ENCODE measurements at regions not wholly inside any gene's neighbourhood (a gene's known extent, or its start where the extent isn't known, plus 50 kb on each side); places are given as distances from the start of the nearest gene placed in this dataset.

- H3K23me2 ChIP-seq (ENCODE audit: low read depth, low read length) = no peaks in the 10 kb centered on the region
- H3K4me2 ChIP-seq (ENCODE audit: insufficient read depth in 1 of 2, low read depth in 2 of 2, low read length in 2 of 2) = no peak overlapping the region
- no peak for FAIRE-seq
- H4K5ac ChIP-seq (ENCODE audit: insufficient read length, low read depth, low read length) = no peak overlapping the region
- no peaks in the 10 kb centered on the region for H3K79me1 ChIP-seq (ENCODE audit: low read depth, low read length)
- 87% methylated on average over 2 of the region's 2 CpGs; no CpG with 5 or more reads in 1 of the 2 experiments for WGBS, 2 experiments (ENCODE audit: extremely low coverage in 1 of 2, insufficient coverage in 1 of 2, insufficient read length in 1 of 2, insufficient replicate concordance in 2 of 2, low coverage in 1 of 2, low lambda C conversion rate in 2 of 2, missing lambda C conversion rate in 1 of 2)
- H3K9ac ChIP-seq (replicated peaks in 1 of 4; ENCODE audit: extremely low read depth in 1 of 4, low read depth in 3 of 4, low read length in 3 of 4) = no peak overlapping the region
- H2BK5ac ChIP-seq (ENCODE audit: low read depth, low read length) = no peak overlapping the region
- no peak overlapping the region for H3K4ac ChIP-seq (replicated peaks; ENCODE audit: insufficient read length, low read depth, low read length)
- no peaks in the 10 kb centered on the region for H3K4me1 ChIP-seq (replicated peaks in 1 of 4; ENCODE audit: control insufficient read depth in 3 of 4, insufficient read depth in 4 of 4, low read length in 3 of 4)
- H3K23ac ChIP-seq (ENCODE audit: insufficient read length) = no peak overlapping the region
- TF ChIP-seq KDM4A (IDR thresholded peaks at IDR 0.05; ENCODE audit: low read depth, low read length, severe bottlenecking) (no peak), RFX5 (IDR thresholded peaks at IDR 0.05; ENCODE audit: borderline replicate concordance, low read depth, low read length) (no peak), E2F6 (IDR thresholded peaks at IDR 0.05) (no peak)
- no peak overlapping the region for H2BK15ac ChIP-seq (ENCODE audit: low read length)
- H2AFZ ChIP-seq (ENCODE audit: low read length) = no peak overlapping the region
- no peak overlapping the region for H2BK12ac ChIP-seq (ENCODE audit: low read depth, low read length)
- no peaks in the 10 kb centered on the region for H3K27me3 ChIP-seq (replicated peaks in 1 of 4; ENCODE audit: control insufficient read depth in 3 of 4, extremely low read depth in 1 of 4, insufficient read depth in 3 of 4, low read length in 3 of 4)
- H3K79me2 ChIP-seq (ENCODE audit: control insufficient read depth in 1 of 2, insufficient read depth in 2 of 2, low read length in 2 of 2) = no peaks in the 10 kb centered on the region
- H3K18ac ChIP-seq (ENCODE audit: extremely low read depth, low read length) = no peak overlapping the region
- DNase-seq (ENCODE audit: low read depth in 1 of 2, low spot score in 2 of 2) = no peak
- ChIA-PET CTCF (ENCODE audit: partially characterized antibody) (no interaction called here), POLR2A (ENCODE audit: partially characterized antibody) (no interaction called here)
- no peak overlapping the region for H3K56ac ChIP-seq (replicated peaks; ENCODE audit: insufficient read length, low read depth, low read length)
- H3K36me3 ChIP-seq (ENCODE audit: control insufficient read depth in 2 of 4, insufficient read depth in 4 of 4, low read length in 3 of 4) = peaks cover 0 to 7% (median 0%) of the 10 kb centered on the region in 4 experiments; a peak in 2 of 8 replicates
- H2AK5ac ChIP-seq (ENCODE audit: low read depth, low read length) = no peak overlapping the region
- no peaks in the 10 kb centered on the region for H4K20me1 ChIP-seq (replicated peaks in 1 of 2; ENCODE audit: control insufficient read depth in 1 of 2, insufficient read depth in 2 of 2, low read length in 2 of 2)
- H2BK20ac ChIP-seq (ENCODE audit: low read length) = no peak overlapping the region
- no peak overlapping the region for H4K8ac ChIP-seq (ENCODE audit: extremely low read depth, insufficient read depth, low read length)
- H3K27ac ChIP-seq (ENCODE audit: low read depth, low read length) = no peak overlapping the region
- no peak overlapping the region for H3K14ac ChIP-seq (ENCODE audit: insufficient read length)
- no peak overlapping the region for H2BK120ac ChIP-seq (replicated peaks; ENCODE audit: low read depth, low read length)
- no peak overlapping the region for H3K4me3 ChIP-seq (ENCODE audit: extremely low read depth in 1 of 4, insufficient read depth in 2 of 4, low read depth in 3 of 4, low read length in 4 of 4)
- no peak overlapping the region for H4K91ac ChIP-seq (replicated peaks; ENCODE audit: insufficient read length, low read length)
- H3K9me3 ChIP-seq (ENCODE audit: insufficient read depth in 2 of 2, low read depth in 1 of 2, low read length in 1 of 2) = peaks cover 16 to 19% of the 10 kb centered on the region in 2 experiments
Observed at GRCh38 chr4:167955006-167955405, 137.3 kb upstream of the ANXA10 start.
